CD4-positive, alpha-beta T cell treated with Interleukin-4 for 1 hour (primary cell): ENCODE measurements at regions not wholly inside any gene's neighbourhood (a gene's known extent, or its start where the extent isn't known, plus 50 kb on each side); places are given as distances from the start of the nearest gene placed in this dataset.

Experiments used
- DNase-seq, 2 donors: peaks; one replicate each; pipeline ENCODE4 v3.0.0-alpha.2; 2020 to 2022

- no peak for DNase-seq
Measured at GRCh38 chr5:68494771-68495170, 279.2 kb downstream of the PIK3R1 start.

GRCh38 chr5:68499987-68500386, 284.4 kb downstream of the PIK3R1 start:
- DNase-seq, result no peak

GRCh38 chr5:68500813-68501212, 285.3 kb downstream of the PIK3R1 start:
- no peak for DNase-seq

GRCh38 chr5:68502531-68502930, 287.0 kb downstream of the PIK3R1 start:
- no peak for DNase-seq

- DNase-seq, result no peak
Measured at GRCh38 chr5:68504306-68504705, 288.8 kb downstream of the PIK3R1 start.

- no peak for DNase-seq
Measured at GRCh38 chr5:68505917-68506860, 290.6 kb downstream of the PIK3R1 start.

GRCh38 chr5:68515514-68515913, 300.0 kb downstream of the PIK3R1 start:
- DNase-seq, result no peak

- no peak for DNase-seq
Measured at GRCh38 chr5:68518286-68518685, 302.7 kb downstream of the PIK3R1 start.

- DNase-seq, result no peak
Measured at GRCh38 chr5:68519143-68519542, 303.6 kb downstream of the PIK3R1 start.

- DNase-seq, result no peak
Measured at GRCh38 chr5:68521776-68522175, 306.2 kb downstream of the PIK3R1 start.

GRCh38 chr5:68522863-68523262, 307.3 kb downstream of the PIK3R1 start:
- DNase-seq, result no peak

- no peak for DNase-seq
Measured at GRCh38 chr5:68528821-68529273, 313.3 kb downstream of the PIK3R1 start.

- DNase-seq, result no peak
Measured at GRCh38 chr5:68529581-68529980, 314.0 kb downstream of the PIK3R1 start.

GRCh38 chr5:68531970-68532369, 316.4 kb downstream of the PIK3R1 start:
- DNase-seq, result no peak

GRCh38 chr5:68533051-68533450, 317.5 kb downstream of the PIK3R1 start:
- DNase-seq, result no peak

GRCh38 chr5:68533571-68534084, 318.1 kb downstream of the PIK3R1 start:
- no peak for DNase-seq

- DNase-seq, result no peak
Measured at GRCh38 chr5:68534131-68534940, 318.8 kb downstream of the PIK3R1 start.

- DNase-seq, result no peak
Measured at GRCh38 chr5:68534956-68535520, 319.5 kb downstream of the PIK3R1 start.

GRCh38 chr5:68538814-68539420, 323.4 kb downstream of the PIK3R1 start:
- DNase-seq, result no peak

- no peak for DNase-seq
Measured at GRCh38 chr5:68540798-68541590, 325.4 kb downstream of the PIK3R1 start.

GRCh38 chr5:68542207-68542606, 326.7 kb downstream of the PIK3R1 start:
- DNase-seq, result no peak

GRCh38 chr5:68543212-68543611, 327.7 kb downstream of the PIK3R1 start:
- no peak for DNase-seq
